Fibroblast of lung (primary cell): ENCODE measurements at regions not wholly inside any gene's neighbourhood (a gene's known extent, or its start where the extent isn't known, plus 50 kb on each side); places are given as distances from the start of the nearest gene placed in this dataset.

Experiments
- DNase-seq, 2 donors: peaks; one replicate each; pipeline versions ENCODE4 v3.0.0 to v3.0.0-alpha.2; 2010; ENCODE audit warnings: low read depth in 2 of 2
- H2AFZ ChIP-seq: 2 replicates; pipeline ENCODE4 v1.5.1; 2012; ENCODE audit warnings: low read length, control low read depth, inconsistent platforms
- H3K27ac ChIP-seq: 2 replicates; pipeline ENCODE4 v1.5.1; 2011; ENCODE audit warnings: low read length, control low read depth; ENCODE audit not compliant: insufficient read depth
- H3K27me3 ChIP-seq: 2 replicates; pipeline ENCODE4 v1.5.1; 2011; ENCODE audit warnings: mild to moderate bottlenecking, low read length; ENCODE audit not compliant: control insufficient read depth, insufficient read depth
- H3K36me3 ChIP-seq: 2 replicates; pipeline ENCODE4 v1.5.1; 2011; ENCODE audit warnings: low read length; ENCODE audit not compliant: control insufficient read depth, insufficient read depth
- H3K4me1 ChIP-seq: 2 replicates; pipeline ENCODE4 v1.5.1; 2011; ENCODE audit warnings: low read length; ENCODE audit not compliant: control insufficient read depth, insufficient read depth; ENCODE audit errors: extremely low read depth
- H3K4me2 ChIP-seq: 2 replicates; pipeline ENCODE4 v1.5.1; 2011; ENCODE audit warnings: low read length, control low read depth; ENCODE audit not compliant: insufficient read depth; ENCODE audit errors: extremely low read depth
- H3K4me3 ChIP-seq, 4 experiments: fragments of 200-600 bp in 1 of 4; sonication (generic) in 1 of 4; replicated peaks in 1 of 4; 2 replicates each; pipeline ENCODE4 v1.5.1; 2011 to 2016; ENCODE audit warnings: low read length in 4 of 4, low read depth in 3 of 4, mild to moderate bottlenecking in 3 of 4, control low read depth in 2 of 4, inconsistent platforms in 1 of 4, mixed read lengths in 1 of 4; ENCODE audit not compliant: insufficient read depth in 1 of 4; ENCODE audit errors: control extremely low read depth in 1 of 4
- H3K79me2 ChIP-seq: 2 replicates; pipeline ENCODE4 v1.5.1; 2012; ENCODE audit warnings: mild to moderate bottlenecking, low read length, inconsistent platforms; ENCODE audit not compliant: control insufficient read depth, insufficient read depth
- H3K9ac ChIP-seq: 2 replicates; pipeline ENCODE4 v1.5.1; 2011; ENCODE audit warnings: mild to moderate bottlenecking, low read length, control low read depth; ENCODE audit not compliant: insufficient read depth
- H3K9me3 ChIP-seq: 2 replicates; pipeline ENCODE4 v1.5.1; 2012; ENCODE audit warnings: low read depth, low read length; ENCODE audit not compliant: control insufficient read depth, insufficient read depth
- H4K20me1 ChIP-seq: 2 replicates; pipeline ENCODE4 v1.5.1; 2011; ENCODE audit warnings: low read length; ENCODE audit not compliant: control insufficient read depth, insufficient read depth; ENCODE audit errors: extremely low read depth
- EZH2 ChIP-seq: IDR thresholded peaks from 2 replicates; pipeline ENCODE4 v1.5.1; 2012; ENCODE audit warnings: low read length, control low read depth, mild to moderate bottlenecking; ENCODE audit errors: missing control alignments
- TF ChIP-seq, protein P1 (sequence below), 2 donors: IDR thresholded peaks in 1 of 2; conservative IDR thresholded peaks in 1 of 2; 1 replicate in 1 of 2; 2 replicates in 1 of 2; pipeline ENCODE4 v1.5.1; 2011 to 2012; ENCODE audit warnings: low read length in 2 of 2, control low read depth in 1 of 2, inconsistent platforms in 1 of 2, low read depth in 1 of 2, mild to moderate bottlenecking in 1 of 2

- Histone ChIP-seq H3K9ac (no peak overlapping the region), H2AFZ (no peak overlapping the region), H3K4me3 (no peak overlapping the region), H3K27ac (no peak overlapping the region), H3K4me2 (no peak overlapping the region), H4K20me1 (no peaks in the 10 kb centered on the region), H3K27me3 (no peaks in the 10 kb centered on the region), H3K79me2 (no peaks in the 10 kb centered on the region), H3K36me3 (no peaks in the 10 kb centered on the region), H3K9me3 (no peaks in the 10 kb centered on the region), H3K4me1 (no peaks in the 10 kb centered on the region)
- DNase-seq: no peak
- TF ChIP-seq EZH2: no peak
- TF ChIP-seq, protein P1, sequence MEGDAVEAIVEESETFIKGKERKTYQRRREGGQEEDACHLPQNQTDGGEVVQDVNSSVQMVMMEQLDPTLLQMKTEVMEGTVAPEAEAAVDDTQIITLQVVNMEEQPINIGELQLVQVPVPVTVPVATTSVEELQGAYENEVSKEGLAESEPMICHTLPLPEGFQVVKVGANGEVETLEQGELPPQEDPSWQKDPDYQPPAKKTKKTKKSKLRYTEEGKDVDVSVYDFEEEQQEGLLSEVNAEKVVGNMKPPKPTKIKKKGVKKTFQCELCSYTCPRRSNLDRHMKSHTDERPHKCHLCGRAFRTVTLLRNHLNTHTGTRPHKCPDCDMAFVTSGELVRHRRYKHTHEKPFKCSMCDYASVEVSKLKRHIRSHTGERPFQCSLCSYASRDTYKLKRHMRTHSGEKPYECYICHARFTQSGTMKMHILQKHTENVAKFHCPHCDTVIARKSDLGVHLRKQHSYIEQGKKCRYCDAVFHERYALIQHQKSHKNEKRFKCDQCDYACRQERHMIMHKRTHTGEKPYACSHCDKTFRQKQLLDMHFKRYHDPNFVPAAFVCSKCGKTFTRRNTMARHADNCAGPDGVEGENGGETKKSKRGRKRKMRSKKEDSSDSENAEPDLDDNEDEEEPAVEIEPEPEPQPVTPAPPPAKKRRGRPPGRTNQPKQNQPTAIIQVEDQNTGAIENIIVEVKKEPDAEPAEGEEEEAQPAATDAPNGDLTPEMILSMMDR (conservative IDR thresholded peaks at IDR 0.05 in 1 of 2, IDR thresholded peaks at IDR 0.05 in 1 of 2; ENCODE audit: low read depth in 1 of 2, low read length in 2 of 2): no peak
These were observed 366.8 kb upstream of the MON1B start for GRCh38 chr16:76824221-76824620.

DNA sequence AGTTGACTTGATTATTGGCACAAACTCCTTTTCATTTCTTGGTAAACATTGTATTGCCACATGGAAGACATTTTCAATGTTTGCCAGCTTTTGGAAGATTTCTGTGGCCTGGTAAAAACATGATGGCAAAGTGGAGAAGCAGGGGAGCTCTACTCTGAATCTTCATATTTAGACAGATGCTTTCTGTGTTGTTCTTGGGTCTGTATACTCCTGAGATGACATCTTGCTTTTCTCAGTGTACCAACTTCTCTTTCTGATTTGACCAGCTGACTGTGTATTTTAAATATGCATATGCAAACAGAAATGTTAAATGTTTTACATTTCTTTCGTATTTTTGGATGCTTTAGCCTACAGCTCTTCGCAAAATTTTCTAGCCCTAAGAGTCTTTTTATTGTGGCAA lies 366.2 kb upstream of the MON1B start:
- H2AFZ ChIP-seq: no peak overlapping the region

DNA sequence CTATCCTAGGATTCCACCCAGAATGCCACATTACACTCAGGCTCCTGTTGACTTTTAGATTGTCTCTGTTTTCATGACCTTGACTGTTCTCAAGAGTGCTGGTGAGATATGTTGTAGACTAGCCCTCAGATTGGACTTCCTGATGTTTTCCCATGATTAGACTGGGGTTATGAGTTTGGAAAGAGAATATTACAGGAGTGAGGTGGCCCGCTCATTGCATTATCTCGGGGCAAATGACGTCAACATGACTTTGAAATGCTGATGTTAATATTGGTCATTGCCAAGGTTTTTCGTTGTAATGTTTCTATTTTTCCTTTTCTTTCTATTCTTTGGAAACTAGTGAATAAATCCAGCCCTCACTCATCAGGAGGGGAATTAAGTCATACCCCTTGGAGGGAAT lies 355.7 kb upstream of the MON1B start:
- Histone ChIP-seq H3K4me2 (no peak overlapping the region), H4K20me1 (no peaks in the 10 kb centered on the region), H3K4me1 (no peaks in the 10 kb centered on the region), H3K27ac (no peak overlapping the region), H3K9ac (no peak overlapping the region), H3K36me3 (no peaks in the 10 kb centered on the region), H3K79me2 (no peaks in the 10 kb centered on the region), H3K27me3 (no peaks in the 10 kb centered on the region), H2AFZ (no peak overlapping the region), H3K4me3 (no peak overlapping the region), H3K9me3 (no peaks in the 10 kb centered on the region)
- TF ChIP-seq, protein P1 (conservative IDR thresholded peaks at IDR 0.05 in 1 of 2, IDR thresholded peaks at IDR 0.05 in 1 of 2; ENCODE audit: low read depth in 1 of 2, low read length in 2 of 2): no peak
- no peak for TF ChIP-seq EZH2
- DNase-seq: no peak

More for the DNA sequence above, 366.2 kb upstream of the MON1B start:
- H3K4me3 ChIP-seq: no peak overlapping the region
- no peaks in the 10 kb centered on the region for H4K20me1 ChIP-seq
- no peaks in the 10 kb centered on the region for H3K36me3 ChIP-seq
- no peaks in the 10 kb centered on the region for H3K27me3 ChIP-seq
- TF ChIP-seq EZH2: no peak
- TF ChIP-seq, protein P1 (conservative IDR thresholded peaks at IDR 0.05 in 1 of 2, IDR thresholded peaks at IDR 0.05 in 1 of 2; ENCODE audit: low read depth in 1 of 2, low read length in 2 of 2): no peak
- H3K9me3 ChIP-seq: no peaks in the 10 kb centered on the region
- no peak for DNase-seq
- H3K79me2 ChIP-seq: no peaks in the 10 kb centered on the region
- H3K4me1 ChIP-seq: no peaks in the 10 kb centered on the region
- no peak overlapping the region for H3K9ac ChIP-seq
- no peak overlapping the region for H3K27ac ChIP-seq
- no peak overlapping the region for H3K4me2 ChIP-seq
